CD4-positive, alpha-beta T cell (primary cell): ENCODE measurements at regions not wholly inside any gene's neighbourhood (a gene's known extent, or its start where the extent isn't known, plus 50 kb on each side); places are given as distances from the start of the nearest gene placed in this dataset.

Experiments used
- ATAC-seq: fragments of 200-7000 bp; cut with Tn5 transposase; one replicate; pipeline ENCODE4 v1.10.0; 2022; ENCODE audit warnings: mild to moderate bottlenecking; ENCODE audit not compliant: poor library complexity
- CTCF ChIA-PET: fragments of 350-600 bp; sonication (Branson Sonifier 250); formaldehyde crosslinking; loops from one replicate; lab custom pipeline; 2021; ENCODE audit warnings: antibody characterized with exemption, inconsistent platforms; lab: Charles Lee
- POLR2A ChIA-PET: fragments of 350-600 bp; sonication (Branson Sonifier 250); formaldehyde crosslinking; loops from one replicate; lab custom pipeline; 2021; ENCODE audit warnings: antibody characterized with exemption, inconsistent platforms; lab: Charles Lee
- DNase-seq, 14 experiments: peaks; one replicate each; pipeline ENCODE4 v3.0.0-alpha.2; 2013 to 2020; ENCODE audit warnings: mixed read lengths in 2 of 14
- H3K27ac ChIP-seq, 2 donors: one replicate each; pipeline versions ENCODE4 v1.5.1 to v1.7.0; 2013; ENCODE audit warnings: low read length in 2 of 2, low read depth in 1 of 2, mild to moderate bottlenecking in 1 of 2
- H3K27me3 ChIP-seq, 2 experiments: 1 replicate in 1 of 2; 2 replicates in 1 of 2; pipeline versions ENCODE4 v1.6.1 to v1.7.0; 2013; ENCODE audit warnings: low read length in 2 of 2, control low read depth in 1 of 2, mild to moderate bottlenecking in 1 of 2, moderate library complexity in 1 of 2; ENCODE audit not compliant: insufficient read depth in 2 of 2, control insufficient read depth in 1 of 2
- H3K36me3 ChIP-seq: one replicate; pipeline ENCODE4 v1.6.1; 2013; ENCODE audit warnings: low read length, control low read depth; ENCODE audit not compliant: insufficient read depth
- H3K4me1 ChIP-seq: one replicate; pipeline ENCODE4 v1.6.1; 2013; ENCODE audit warnings: low read length, control low read depth; ENCODE audit not compliant: insufficient read depth
- H3K4me3 ChIP-seq: one replicate; pipeline ENCODE4 v1.5.1; 2013; ENCODE audit warnings: mild to moderate bottlenecking, low read length, moderate library complexity
- H3K9me3 ChIP-seq, 2 experiments: 1 replicate in 1 of 2; 2 replicates in 1 of 2; pipeline versions ENCODE4 v1.6.1 to v1.7.0; 2013; ENCODE audit warnings: low read length in 2 of 2, mild to moderate bottlenecking in 2 of 2, control low read depth in 1 of 2, moderate library complexity in 1 of 2; ENCODE audit not compliant: control insufficient read depth in 1 of 2, insufficient read depth in 1 of 2
- H3K27ac Mint-ChIP-seq: one replicate; pipeline ENCODE4 v1.8.0; 2020; ENCODE audit warnings: mixed read lengths
- H3K27me3 Mint-ChIP-seq: one replicate; pipeline ENCODE4 v1.8.0; 2021; ENCODE audit warnings: mixed read lengths
- H3K36me3 Mint-ChIP-seq: one replicate; pipeline ENCODE4 v1.8.0; 2021; ENCODE audit warnings: low read depth, mixed read lengths
- H3K4me1 Mint-ChIP-seq: one replicate; pipeline ENCODE4 v1.8.0; 2021; ENCODE audit warnings: low read depth, mixed read lengths
- H3K4me3 Mint-ChIP-seq: one replicate; pipeline ENCODE4 v1.8.0; 2020; ENCODE audit warnings: mild to moderate bottlenecking, mixed read lengths
- H3K9me3 Mint-ChIP-seq: one replicate; pipeline ENCODE4 v1.8.0; 2020; ENCODE audit warnings: mixed read lengths
- CTCF ChIP-seq: fragments of 200-600 bp; IDR thresholded peaks from one replicate; pipeline ENCODE4 v1.8.0; 2022; ENCODE audit warnings: antibody characterized with exemption, mild to moderate bottlenecking
- intact Hi-C, 2 experiments: fragments of 100-400 bp; cut with DNase I in 1 of 2; cut with micrococcal nuclease in 1 of 2; formaldehyde crosslinking; loops; one replicate each; pipeline versions ENCODE4 v1.15.1 to v1.9.0; 2023 to 2025; cut with DNase I, micrococcal nuclease

- DNase-seq, result no peak
- H3K4me1 Mint-ChIP-seq, result no peaks in the 10 kb centered on the region
- H3K36me3 Mint-ChIP-seq, result no peaks in the 10 kb centered on the region
- Histone ChIP-seq H3K36me3 (no peaks in the 10 kb centered on the region), H3K4me1 (no peaks in the 10 kb centered on the region), H3K27me3 (peaks cover under 1 to 4% of the 10 kb centered on the region in 2 experiments), H3K9me3 (peaks cover 4 to 5% of the 10 kb centered on the region in 2 experiments), H3K4me3 (no peak overlapping the region), H3K27ac (no peak overlapping the region)
- no peak for ATAC-seq
- CTCF ChIA-PET, result no interaction called here
- H3K27ac Mint-ChIP-seq, result no peak overlapping the region
- peaks cover 47% of the 10 kb centered on the region for H3K27me3 Mint-ChIP-seq
- H3K4me3 Mint-ChIP-seq, result no peak overlapping the region
- POLR2A ChIA-PET, result no interaction called here
- intact Hi-C loops, result no loop called here
- no peak for TF ChIP-seq CTCF
- H3K9me3 Mint-ChIP-seq, result peaks cover 4% of the 10 kb centered on the region
Measured at GRCh38 chr2:176768185-176768584, 444.4 kb upstream of the HNRNPA3 start.

- Histone ChIP-seq H3K4me1 (no peaks in the 10 kb centered on the region), H3K27me3 (peaks cover 3 to 4% of the 10 kb centered on the region in 2 experiments), H3K36me3 (no peaks in the 10 kb centered on the region), H3K27ac (no peak overlapping the region), H3K9me3 (peaks cover 6 to 7% of the 10 kb centered on the region in 2 experiments), H3K4me3 (no peak overlapping the region)
- no peak for TF ChIP-seq CTCF
- H3K4me1 Mint-ChIP-seq, result no peaks in the 10 kb centered on the region
- peaks cover 40% of the 10 kb centered on the region for H3K27me3 Mint-ChIP-seq
- H3K4me3 Mint-ChIP-seq, result no peak overlapping the region
- ATAC-seq (no peak), DNase-seq (no peak)
- CTCF ChIA-PET, result no interaction called here
- intact Hi-C loops, result no loop called here
- H3K27ac Mint-ChIP-seq, result no peak overlapping the region
- H3K9me3 Mint-ChIP-seq, result peaks cover 7% of the 10 kb centered on the region
- POLR2A ChIA-PET, result no interaction called here
- H3K36me3 Mint-ChIP-seq, result no peaks in the 10 kb centered on the region
Measured at GRCh38 chr2:176769021-176769420, 443.6 kb upstream of the HNRNPA3 start.

GRCh38 chr2:176769499-176770370 lies 442.9 kb upstream of the HNRNPA3 start:
- Histone ChIP-seq H3K36me3 (no peaks in the 10 kb centered on the region), H3K4me3 (no peak overlapping the region), H3K4me1 (no peaks in the 10 kb centered on the region), H3K27me3 (peaks cover 3 to 4% of the 10 kb centered on the region in 2 experiments), H3K27ac (no peak overlapping the region), H3K9me3 (peaks cover 6 to 7% of the 10 kb centered on the region in 2 experiments)
- CTCF ChIA-PET, result no interaction called here
- POLR2A ChIA-PET, result no interaction called here
- Mint-ChIP-seq H3K4me3 (no peak overlapping the region), H3K9me3 (peaks cover 7% of the 10 kb centered on the region), H3K4me1 (no peaks in the 10 kb centered on the region), H3K36me3 (no peaks in the 10 kb centered on the region), H3K27me3 (peaks cover 34% of the 10 kb centered on the region), H3K27ac (no peak overlapping the region)
- TF ChIP-seq CTCF, result no peak
- ATAC-seq (no peak), DNase-seq (no peak)
- intact Hi-C loops, result no loop called here
